T-cell (primary cell): ENCODE measurements at regions not wholly inside any gene's neighbourhood (a gene's known extent, or its start where the extent isn't known, plus 50 kb on each side); places are given as distances from the start of the nearest gene placed in this dataset.
A peak's percentile ranks its signal among the peaks of the same experiment; 100 is the strongest.

Source experiments
- ATAC-seq, 4 experiments: fragments of 200-7000 bp in 3 of 4; fragments of 150-1000 bp in 1 of 4; cut with Tn5 transposase; replicated peaks in 1 of 4; 1 replicate in 3 of 4; 2 replicates in 1 of 4; pipeline ENCODE4 v1.10.0; 2021; ENCODE audit warnings: moderate library complexity in 3 of 4, mild to moderate bottlenecking in 2 of 4, moderate number of reproducible peaks in 1 of 4
- CTCF ChIA-PET, 2 donors: fragments of 300-600 bp; sonication (Branson Sonifier 250); formaldehyde crosslinking; loops; one replicate each; lab custom pipeline; 2022; ENCODE audit warnings: antibody characterized with exemption in 2 of 2; lab: Charles Lee
- POLR2A ChIA-PET, 2 donors: fragments of 300-600 bp; sonication (Branson Sonifier 250); formaldehyde crosslinking; loops; one replicate each; lab custom pipeline; 2022; ENCODE audit warnings: antibody characterized with exemption in 2 of 2; lab: Charles Lee
- DNase-seq, 35 experiments: peaks; one replicate each; pipeline versions ENCODE4 v3.0.0 to v3.0.0-alpha.2; 2013 to 2023
- H3K27ac ChIP-seq: one replicate; pipeline ENCODE4 v1.5.1; 2013; ENCODE audit warnings: low read length
- H3K27me3 ChIP-seq, 2 experiments: replicated peaks in 1 of 2; 1 replicate in 1 of 2; 2 replicates in 1 of 2; pipeline versions ENCODE4 v1.6.1 to v1.7.0; 2013; ENCODE audit warnings: low read length in 1 of 2, mixed read lengths in 1 of 2; ENCODE audit not compliant: control insufficient read depth in 2 of 2, insufficient read depth in 2 of 2; ENCODE audit errors: extremely low read depth in 1 of 2
- H3K36me3 ChIP-seq, 2 donors: 1 replicate in 1 of 2; 2 replicates in 1 of 2; pipeline versions ENCODE4 v1.6.1 to v1.7.0; 2013; ENCODE audit warnings: low read length in 1 of 2; ENCODE audit not compliant: control insufficient read depth in 2 of 2, insufficient read depth in 1 of 2; ENCODE audit errors: extremely low read depth in 1 of 2
- H3K4me1 ChIP-seq, 2 experiments: 1 replicate in 1 of 2; 2 replicates in 1 of 2; pipeline versions ENCODE4 v1.6.1 to v1.7.0; 2013; ENCODE audit warnings: low read length in 2 of 2, mixed read lengths in 1 of 2; ENCODE audit not compliant: insufficient read depth in 2 of 2, control insufficient read depth in 1 of 2; ENCODE audit errors: extremely low read depth in 1 of 2
- H3K4me3 ChIP-seq, 2 donors: 1 replicate in 1 of 2; 2 replicates in 1 of 2; pipeline versions ENCODE4 v1.5.1 to v1.7.0; 2013; ENCODE audit warnings: mild to moderate bottlenecking in 2 of 2, low read length in 1 of 2, moderate library complexity in 1 of 2; ENCODE audit not compliant: control insufficient read depth in 1 of 2; ENCODE audit errors: extremely low read depth in 1 of 2
- H3K9me3 ChIP-seq: 2 replicates; pipeline ENCODE4 v1.7.0; 2013
- H3K27ac Mint-ChIP-seq, 2 donors: one replicate each; pipeline ENCODE4 v1.8.0; 2020 to 2021; ENCODE audit warnings: mild to moderate bottlenecking in 2 of 2, mixed read lengths in 2 of 2
- H3K27me3 Mint-ChIP-seq, 2 donors: one replicate each; pipeline ENCODE4 v1.8.0; 2021 to 2022; ENCODE audit warnings: mixed read lengths in 2 of 2
- H3K36me3 Mint-ChIP-seq: one replicate; pipeline ENCODE4 v1.8.0; 2021; ENCODE audit warnings: mixed read lengths
- H3K4me1 Mint-ChIP-seq, 3 donors: one replicate each; pipeline ENCODE4 v1.8.0; 2020 to 2022; ENCODE audit warnings: mixed read lengths in 3 of 3, mild to moderate bottlenecking in 1 of 3
- H3K4me3 Mint-ChIP-seq, 3 donors: one replicate each; pipeline ENCODE4 v1.8.0; 2020 to 2022; ENCODE audit warnings: mild to moderate bottlenecking in 3 of 3, mixed read lengths in 3 of 3, moderate library complexity in 3 of 3
- H3K9me3 Mint-ChIP-seq, 3 donors: one replicate each; pipeline ENCODE4 v1.8.0; 2020 to 2022; ENCODE audit warnings: mixed read lengths in 3 of 3
- WGBS: methylation state at CpG from one replicate; pipeline ENCODE4 v1.1.5; 2013; ENCODE audit warnings: missing lambda C conversion rate; ENCODE audit not compliant: insufficient coverage; 5-methylcytosine and 5-hydroxymethylcytosine counted together

- ATAC-seq = no peak
- Mint-ChIP-seq H3K4me3 (no peak overlapping the region), H3K4me1 (peaks cover 0 to 3% (median 0%) of the 10 kb centered on the region in 3 donors), H3K27ac (no peak overlapping the region), H3K27me3 (peaks cover 50 to 62% of the 10 kb centered on the region in 2 donors), H3K9me3 (no peaks in the 10 kb centered on the region), H3K36me3 (no peaks in the 10 kb centered on the region)
- WGBS = no CpG with 5 or more reads among the region's 11 CpGs
- no peak for DNase-seq
- Histone ChIP-seq H3K36me3 (no peaks in the 10 kb centered on the region), H3K27ac (no peak overlapping the region), H3K4me3 (no peak overlapping the region), H3K9me3 (no peaks in the 10 kb centered on the region), H3K27me3 (peaks cover 2 to 44% of the 10 kb centered on the region in 2 experiments), H3K4me1 (no peaks in the 10 kb centered on the region)
- POLR2A ChIA-PET = no interaction called here
- CTCF ChIA-PET = no interaction called here
These were observed 169.9 kb upstream of the LHX5 start for GRCh38 chr12:113641426-113642030.

GRCh38 chr12:113640837-113641236 is 169.2 kb upstream of the LHX5 start:
- H3K9me3 Mint-ChIP-seq = no peaks in the 10 kb centered on the region
- Histone ChIP-seq H3K4me1 (no peaks in the 10 kb centered on the region), H3K27me3 (peaks cover 2 to 42% of the 10 kb centered on the region in 2 experiments), H3K27ac (no peak overlapping the region), H3K9me3 (no peaks in the 10 kb centered on the region), H3K4me3 (no peak overlapping the region), H3K36me3 (no peaks in the 10 kb centered on the region)
- no peak overlapping the region for H3K27ac Mint-ChIP-seq
- ChIA-PET CTCF (no interaction called here), POLR2A (no interaction called here)
- 64% methylated on average over 2 of the region's 5 CpGs for WGBS
- no peak overlapping the region for H3K4me3 Mint-ChIP-seq
- ATAC-seq (no peak), DNase-seq (no peak)
- H3K4me1 Mint-ChIP-seq = peaks cover 0 to 3% (median 0%) of the 10 kb centered on the region in 3 donors
- no peaks in the 10 kb centered on the region for H3K36me3 Mint-ChIP-seq
- H3K27me3 Mint-ChIP-seq = peaks cover 46 to 60% of the 10 kb centered on the region in 2 donors

GRCh38 chr12:113639474-113639873 is 167.8 kb upstream of the LHX5 start:
- Mint-ChIP-seq H3K4me1 (peaks cover 0 to 3% (median 0%) of the 10 kb centered on the region in 3 donors), H3K27me3 (peaks cover 39 to 52% of the 10 kb centered on the region in 2 donors), H3K9me3 (no peaks in the 10 kb centered on the region), H3K36me3 (no peaks in the 10 kb centered on the region), H3K4me3 (no peak overlapping the region), H3K27ac (no peak overlapping the region)
- ChIA-PET CTCF (no interaction called here), POLR2A (no interaction called here)
- H3K4me1 ChIP-seq = no peaks in the 10 kb centered on the region
- DNase-seq (no peak), ATAC-seq (no peak)
- H3K4me3 ChIP-seq = no peak overlapping the region
- H3K36me3 ChIP-seq = no peaks in the 10 kb centered on the region
- H3K27ac ChIP-seq = no peak overlapping the region
- WGBS = 89% methylated on average over 2 of the region's 10 CpGs
- peaks cover 2 to 32% of the 10 kb centered on the region in 2 experiments for H3K27me3 ChIP-seq
- no peaks in the 10 kb centered on the region for H3K9me3 ChIP-seq

GRCh38 chr12:113638460-113638775 is 166.7 kb upstream of the LHX5 start:
- H3K27me3 Mint-ChIP-seq = peaks cover 32 to 45% of the 10 kb centered on the region in 2 donors
- ATAC-seq = no peak
- POLR2A ChIA-PET = no interaction called here

GRCh38 chr12:113634982-113635381 is 163.3 kb upstream of the LHX5 start:
- Mint-ChIP-seq H3K27me3 (peaks cover 17 to 27% of the 10 kb centered on the region in 2 donors), H3K36me3 (no peaks in the 10 kb centered on the region), H3K4me3 (no peak overlapping the region), H3K9me3 (peaks cover 7 to 9% (median 9%) of the 10 kb centered on the region in 3 donors), H3K27ac (no peak overlapping the region), H3K4me1 (peaks cover 0 to 3% (median 0%) of the 10 kb centered on the region in 3 donors)
- Histone ChIP-seq H3K4me1 (no peaks in the 10 kb centered on the region), H3K9me3 (no peaks in the 10 kb centered on the region), H3K4me3 (no peak overlapping the region), H3K27me3 (peaks cover 4 to 19% of the 10 kb centered on the region in 2 experiments), H3K36me3 (no peaks in the 10 kb centered on the region), H3K27ac (no peak overlapping the region)
- DNase-seq (no peak), ATAC-seq (no peak)
- ChIA-PET POLR2A (no interaction called here), CTCF (no interaction called here)
- 69% methylated on average over 4 of the region's 8 CpGs for WGBS

More at GRCh38 chr12:113638460-113638775, 166.7 kb upstream of the LHX5 start:
- Histone ChIP-seq H3K27me3 (peaks cover 4 to 28% of the 10 kb centered on the region in 2 experiments), H3K36me3 (no peaks in the 10 kb centered on the region), H3K4me3 (no peak overlapping the region), H3K27ac (no peak overlapping the region), H3K4me1 (no peaks in the 10 kb centered on the region), H3K9me3 (no peaks in the 10 kb centered on the region)
- Mint-ChIP-seq H3K4me1 (peaks cover 0 to 3% (median 0%) of the 10 kb centered on the region in 3 donors), H3K36me3 (no peaks in the 10 kb centered on the region), H3K4me3 (no peak overlapping the region), H3K27ac (peak overlapping the region in 1 of 2 donors; percentile 13), H3K9me3 (no peaks in the 10 kb centered on the region)
- WGBS = 34% methylated on average over 5 of the region's 11 CpGs
- CTCF ChIA-PET = no interaction called here
- no peak for DNase-seq

GRCh38 chr12:113634474-113634873 is 162.8 kb upstream of the LHX5 start:
- H3K27ac ChIP-seq = no peak overlapping the region
- WGBS = no CpG with 5 or more reads among the region's 6 CpGs
- no peaks in the 10 kb centered on the region for H3K36me3 Mint-ChIP-seq
- H3K4me1 Mint-ChIP-seq = peaks cover 0 to 3% (median 0%) of the 10 kb centered on the region in 3 donors
- no peak overlapping the region for H3K27ac Mint-ChIP-seq
- ATAC-seq = no peak
- CTCF ChIA-PET = no interaction called here
- no peak overlapping the region for H3K4me3 Mint-ChIP-seq
- H3K36me3 ChIP-seq = no peaks in the 10 kb centered on the region
- no peak overlapping the region for H3K4me3 ChIP-seq
- H3K4me1 ChIP-seq = no peaks in the 10 kb centered on the region
- POLR2A ChIA-PET = no interaction called here
- DNase-seq = no peak
- peaks cover 16 to 21% of the 10 kb centered on the region in 2 donors for H3K27me3 Mint-ChIP-seq
- peaks cover 9 to 12% (median 9%) of the 10 kb centered on the region in 3 donors for H3K9me3 Mint-ChIP-seq
- H3K27me3 ChIP-seq = peaks cover 4 to 15% of the 10 kb centered on the region in 2 experiments
- H3K9me3 ChIP-seq = no peaks in the 10 kb centered on the region
